ENCODE measurements at regions not wholly inside any gene's neighbourhood (a gene's known extent, or its start where the extent isn't known, plus 50 kb on each side); places are given as distances from the start of the nearest gene placed in this dataset.

GRCh38 chr1:60911966-60912697, 170.2 kb upstream of the NFIA start:
- TF ChIP-seq CTCF (optimal IDR thresholded peaks at IDR 0.05 in 1 of 3, IDR thresholded peaks at IDR 0.05 in 1 of 3, conservative IDR thresholded peaks at IDR 0.05 in 1 of 3; ENCODE audit: extremely low read depth in 1 of 3, insufficient read depth in 2 of 3, low read length in 3 of 3) = no peak
- TF ChIP-seq EZH2 (IDR thresholded peaks at IDR 0.05; ENCODE audit: low read length) = no peak

Data from keratinocyte (primary cell).